NB4 (cell line): ENCODE measurements at regions not wholly inside any gene's neighbourhood (a gene's known extent, or its start where the extent isn't known, plus 50 kb on each side); places are given as distances from the start of the nearest gene placed in this dataset.

Experiments used
- CTCF ChIP-seq: IDR thresholded peaks from one replicate; pipeline ENCODE4 v1.5.1; 2012; ENCODE audit warnings: low read depth, low read length
- MAX ChIP-seq: IDR thresholded peaks from 2 replicates; pipeline ENCODE4 v1.6.1; 2011; ENCODE audit warnings: low read depth, low read length
- POLR2A ChIP-seq: IDR thresholded peaks from 2 replicates; pipeline ENCODE4 v1.6.1; 2011; ENCODE audit warnings: mild to moderate bottlenecking; ENCODE audit not compliant: insufficient read length; ENCODE audit errors: extremely low read depth

- TF ChIP-seq CTCF (no peak), MAX (no peak), POLR2A (no peak)
These were observed 62.9 kb downstream of the MYEOV start for GRCh38 chr11:69356703-69357457.
